Panc1 (cell line): ENCODE measurements at regions not wholly inside any gene's neighbourhood (a gene's known extent, or its start where the extent isn't known, plus 50 kb on each side); places are given as distances from the start of the nearest gene placed in this dataset.

Experiments used
- POLR2AphosphoS5 ChIP-seq: IDR thresholded peaks from 2 replicates; pipeline ENCODE4 v1.6.1; 2012; ENCODE audit warnings: mild to moderate bottlenecking, low read depth, low read length, moderate library complexity
- SIN3A ChIP-seq: IDR thresholded peaks from 2 replicates; pipeline ENCODE4 v1.6.1; 2012; ENCODE audit warnings: low read depth, mild to moderate bottlenecking, low read length, moderate library complexity, borderline replicate concordance; ENCODE audit not compliant: insufficient read depth
- TF ChIP-seq, protein P1 (sequence below): fragments of 450-650 bp; IDR thresholded peaks from 2 replicates; pipeline ENCODE4 v1.5.1; 2017; ENCODE audit warnings: mild to moderate bottlenecking

DNA sequence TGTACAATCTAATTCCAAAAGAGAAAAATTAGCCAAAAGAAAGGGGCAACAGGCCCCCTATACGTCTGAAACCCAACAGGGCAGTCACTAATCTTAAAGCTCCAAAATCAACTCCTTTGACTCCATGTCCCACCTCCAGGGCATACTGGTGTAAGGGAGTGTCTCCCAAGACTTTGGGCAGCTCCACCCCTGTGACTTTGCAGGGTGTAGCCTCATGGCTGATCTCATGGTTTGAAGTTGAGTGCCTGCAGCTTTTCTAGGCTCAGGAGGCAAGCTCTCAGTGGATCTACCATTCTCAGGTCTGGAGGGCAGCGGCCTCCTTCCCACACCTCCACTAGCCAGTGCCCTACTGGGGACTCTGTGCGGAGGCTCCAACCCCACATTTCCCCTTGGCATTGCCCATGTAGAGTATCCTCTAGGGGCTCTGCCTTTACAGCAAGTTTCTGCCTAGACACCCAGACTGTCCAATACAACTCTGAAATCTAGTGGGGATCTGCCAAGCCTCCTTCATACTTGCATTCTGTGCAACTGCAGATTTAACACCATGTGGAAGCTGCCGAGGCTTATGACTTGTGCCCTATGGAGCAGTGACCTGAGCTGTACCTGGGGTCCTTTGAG is 94.5 kb downstream of the TRIM29 start:
- TF ChIP-seq, protein P1, sequence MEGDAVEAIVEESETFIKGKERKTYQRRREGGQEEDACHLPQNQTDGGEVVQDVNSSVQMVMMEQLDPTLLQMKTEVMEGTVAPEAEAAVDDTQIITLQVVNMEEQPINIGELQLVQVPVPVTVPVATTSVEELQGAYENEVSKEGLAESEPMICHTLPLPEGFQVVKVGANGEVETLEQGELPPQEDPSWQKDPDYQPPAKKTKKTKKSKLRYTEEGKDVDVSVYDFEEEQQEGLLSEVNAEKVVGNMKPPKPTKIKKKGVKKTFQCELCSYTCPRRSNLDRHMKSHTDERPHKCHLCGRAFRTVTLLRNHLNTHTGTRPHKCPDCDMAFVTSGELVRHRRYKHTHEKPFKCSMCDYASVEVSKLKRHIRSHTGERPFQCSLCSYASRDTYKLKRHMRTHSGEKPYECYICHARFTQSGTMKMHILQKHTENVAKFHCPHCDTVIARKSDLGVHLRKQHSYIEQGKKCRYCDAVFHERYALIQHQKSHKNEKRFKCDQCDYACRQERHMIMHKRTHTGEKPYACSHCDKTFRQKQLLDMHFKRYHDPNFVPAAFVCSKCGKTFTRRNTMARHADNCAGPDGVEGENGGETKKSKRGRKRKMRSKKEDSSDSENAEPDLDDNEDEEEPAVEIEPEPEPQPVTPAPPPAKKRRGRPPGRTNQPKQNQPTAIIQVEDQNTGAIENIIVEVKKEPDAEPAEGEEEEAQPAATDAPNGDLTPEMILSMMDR: no peak
- no peak for TF ChIP-seq SIN3A
- TF ChIP-seq POLR2AphosphoS5: no peak
